ENCODE measurements at regions not wholly inside any gene's neighbourhood (a gene's known extent, or its start where the extent isn't known, plus 50 kb on each side); places are given as distances from the start of the nearest gene placed in this dataset.
A peak's percentile ranks its signal among the peaks of the same experiment; 100 is the strongest.

DNA sequence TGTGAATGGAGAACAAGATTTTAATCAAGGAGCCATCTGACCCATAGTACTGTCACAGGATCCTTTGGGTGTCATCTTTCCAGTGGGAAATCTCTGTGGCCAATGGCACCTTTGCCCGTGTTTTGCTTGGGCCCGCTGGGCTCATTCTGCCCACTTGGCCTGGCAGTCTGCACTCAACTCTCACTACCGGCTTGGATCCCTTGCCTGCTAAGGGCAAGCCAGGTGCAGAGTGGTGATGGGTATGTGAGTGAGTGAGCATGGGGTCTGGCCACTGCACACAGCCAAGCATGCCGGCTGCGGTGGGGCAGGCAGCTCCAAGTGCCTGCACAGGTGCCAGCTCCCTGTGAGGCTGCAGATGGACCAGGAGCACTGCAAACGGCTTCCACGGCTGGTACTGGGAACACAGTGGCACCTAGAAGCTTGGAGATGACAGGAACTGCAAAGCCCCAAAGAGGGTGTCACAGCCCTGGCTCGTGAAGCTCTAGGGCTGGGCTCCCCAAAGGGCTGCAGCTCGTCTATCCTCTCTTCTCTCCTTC, 454.5 kb downstream of the TMA16 start:
- Mint-ChIP-seq H3K27me3 (no peaks in the 10 kb centered on the region), H3K9me3 (no peaks in the 10 kb centered on the region), H3K27ac (no peak overlapping the region), H3K36me3 (no peaks in the 10 kb centered on the region), H3K4me1 (no peaks in the 10 kb centered on the region), H3K4me3 (no peak overlapping the region)
- peak; percentile 9 for ATAC-seq

DNA sequence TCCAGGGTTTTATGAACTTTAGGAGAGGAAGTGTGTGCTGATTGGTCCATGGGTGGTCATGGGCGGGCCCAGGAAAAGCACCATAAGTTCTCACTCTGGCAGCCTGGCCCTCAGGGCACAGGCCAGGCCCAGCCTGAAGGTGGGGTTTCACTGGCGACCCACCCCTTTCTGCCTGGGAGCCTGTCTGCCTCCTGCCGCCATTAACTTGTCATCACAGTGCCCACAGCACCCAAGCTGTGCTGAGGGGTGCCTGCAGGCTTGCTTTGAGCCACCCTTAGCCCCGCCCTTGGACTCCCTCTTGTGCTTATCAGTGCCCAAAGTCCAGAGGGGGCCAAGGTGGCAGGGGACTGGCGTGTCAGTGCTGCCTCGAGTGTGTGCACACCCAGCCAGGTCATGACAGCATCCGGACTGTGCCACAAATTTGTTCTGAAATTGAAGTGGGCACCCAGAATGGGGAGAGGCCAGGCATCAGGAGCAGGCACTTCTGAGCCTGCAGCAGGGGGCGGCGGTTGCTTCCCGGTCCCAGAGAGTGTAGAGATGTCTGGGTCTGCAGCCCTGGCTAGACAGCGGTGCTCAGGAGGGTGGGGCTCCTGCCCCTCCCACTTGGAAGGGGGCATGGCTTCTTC, 455.6 kb downstream of the TMA16 start:
- H3K27ac Mint-ChIP-seq, result no peak overlapping the region
- ATAC-seq, result peak; percentile 49
- H3K4me1 Mint-ChIP-seq, result no peaks in the 10 kb centered on the region
- no peak overlapping the region for H3K4me3 Mint-ChIP-seq
- no peaks in the 10 kb centered on the region for H3K9me3 Mint-ChIP-seq
- no peaks in the 10 kb centered on the region for H3K27me3 Mint-ChIP-seq
- H3K36me3 Mint-ChIP-seq, result no peaks in the 10 kb centered on the region

DNA sequence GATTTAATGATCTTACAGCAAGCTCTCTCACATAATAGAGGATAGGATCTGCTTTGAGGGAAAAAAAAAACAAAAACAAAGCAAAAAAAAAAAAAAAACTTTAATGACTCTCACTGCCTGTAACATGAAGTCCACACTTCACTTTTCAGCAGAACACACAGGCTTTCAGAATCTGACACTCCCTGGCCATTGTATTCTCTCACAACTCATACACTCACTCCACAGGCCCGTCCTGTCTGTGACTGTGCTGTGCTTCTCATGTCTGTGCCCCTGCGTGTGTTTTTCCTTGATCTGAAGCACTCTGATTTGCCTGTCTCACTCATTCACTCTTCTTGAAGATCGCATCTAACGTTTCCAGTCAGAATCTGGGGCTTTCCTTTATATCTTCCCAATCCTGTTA, 460.8 kb downstream of the TMA16 start:
- H3K27ac Mint-ChIP-seq, result no peak overlapping the region
- no peak for ATAC-seq
- no peaks in the 10 kb centered on the region for H3K4me1 Mint-ChIP-seq

DNA sequence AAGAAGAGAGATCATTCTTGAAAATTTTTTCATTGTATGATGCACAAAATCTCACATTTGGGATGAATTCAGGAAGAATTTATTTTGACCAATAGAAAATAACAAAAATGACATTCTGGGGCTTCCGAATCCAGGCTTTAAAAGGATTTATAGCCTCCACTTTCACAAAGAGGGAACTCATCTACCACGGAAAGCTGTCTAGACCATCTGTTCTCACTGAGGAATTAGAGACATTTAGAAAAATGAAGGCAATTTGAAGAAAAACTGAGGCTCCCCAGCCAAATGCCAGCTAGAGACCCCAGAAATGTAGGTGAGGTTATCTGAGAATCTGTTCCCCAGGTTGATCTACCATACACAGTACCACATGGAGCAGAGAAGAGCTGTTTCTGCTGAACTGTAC, 464.3 kb downstream of the TMA16 start:
- Mint-ChIP-seq H3K27me3 (no peaks in the 10 kb centered on the region), H3K9me3 (no peaks in the 10 kb centered on the region), H3K27ac (no peak overlapping the region), H3K36me3 (no peaks in the 10 kb centered on the region), H3K4me1 (no peaks in the 10 kb centered on the region), H3K4me3 (no peak overlapping the region)
- ATAC-seq, result no peak

More for the DNA sequence above, 460.8 kb downstream of the TMA16 start:
- H3K36me3 Mint-ChIP-seq, result no peaks in the 10 kb centered on the region
- no peak overlapping the region for H3K4me3 Mint-ChIP-seq
- H3K27me3 Mint-ChIP-seq, result no peaks in the 10 kb centered on the region
- H3K9me3 Mint-ChIP-seq, result no peaks in the 10 kb centered on the region

DNA sequence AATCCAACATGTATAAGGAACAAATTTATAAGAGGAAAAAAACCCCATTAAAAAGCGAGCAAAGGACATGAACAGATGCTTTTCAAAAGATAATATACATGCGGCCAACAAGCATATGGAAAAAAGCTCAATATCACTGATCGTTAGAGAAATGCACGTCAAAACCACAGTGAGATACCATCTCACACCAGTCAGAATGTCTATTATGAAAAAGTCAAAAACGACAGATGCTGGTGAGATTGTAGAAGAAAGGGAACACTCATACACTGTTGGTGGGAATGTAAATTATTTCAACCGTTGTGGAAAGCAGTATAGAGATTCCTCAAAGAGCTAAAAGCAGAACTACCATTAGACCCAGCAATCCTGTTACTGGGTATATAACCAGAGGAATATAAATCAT, 465.4 kb downstream of the TMA16 start:
- no peak for ATAC-seq
- Mint-ChIP-seq H3K4me3 (no peak overlapping the region), H3K27ac (no peak overlapping the region), H3K27me3 (no peaks in the 10 kb centered on the region), H3K36me3 (no peaks in the 10 kb centered on the region), H3K9me3 (no peaks in the 10 kb centered on the region), H3K4me1 (no peaks in the 10 kb centered on the region)

DNA sequence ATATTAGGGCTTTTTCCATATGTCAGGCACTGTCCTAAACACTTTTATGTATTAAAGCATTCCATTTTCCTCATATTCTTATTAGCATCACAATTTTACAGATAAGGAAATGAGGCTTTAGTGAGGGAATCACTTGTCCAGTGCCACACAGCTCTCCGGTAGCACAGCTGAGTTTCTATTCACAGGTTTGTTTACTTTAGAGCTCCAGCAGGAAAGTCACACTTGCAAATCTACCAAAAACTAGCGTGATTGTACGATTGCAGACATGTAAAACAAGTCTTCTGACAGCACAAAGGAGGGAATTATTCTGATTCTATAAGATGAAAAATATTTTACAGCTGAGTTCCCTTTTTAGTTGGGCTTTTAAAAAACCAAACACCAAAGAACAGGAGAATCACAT, 472.1 kb downstream of the TMA16 start:
- Mint-ChIP-seq H3K9me3 (no peaks in the 10 kb centered on the region), H3K27ac (no peak overlapping the region)
- ATAC-seq, result no peak

DNA sequence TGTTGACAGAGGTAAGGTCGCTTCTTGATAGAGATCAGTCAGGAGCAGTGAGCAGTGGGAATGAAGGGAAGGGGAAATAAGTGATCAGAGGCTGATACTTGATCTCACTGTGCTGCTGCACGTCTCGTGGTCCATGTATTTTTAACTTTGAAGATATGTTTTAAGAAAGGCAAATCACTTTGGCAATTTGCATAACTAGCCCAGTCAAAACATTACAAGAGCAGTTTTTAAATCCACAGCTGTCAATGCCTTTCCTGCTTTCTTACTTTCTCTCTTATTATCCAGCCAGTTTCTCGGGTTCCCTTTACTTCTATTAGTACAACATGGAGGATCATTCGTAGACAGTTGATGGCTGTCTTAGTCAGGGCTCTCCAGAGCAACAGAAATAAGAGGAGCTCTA, 472.8 kb downstream of the TMA16 start:
- no peak overlapping the region for H3K4me3 Mint-ChIP-seq
- no peaks in the 10 kb centered on the region for H3K9me3 Mint-ChIP-seq
- ATAC-seq, result no peak
- H3K36me3 Mint-ChIP-seq, result no peaks in the 10 kb centered on the region
- H3K27me3 Mint-ChIP-seq, result peaks cover 10% of the 10 kb centered on the region
- no peak overlapping the region for H3K27ac Mint-ChIP-seq
- peaks cover 7% of the 10 kb centered on the region for H3K4me1 Mint-ChIP-seq

More for the DNA sequence above, 472.1 kb downstream of the TMA16 start:
- H3K27me3 Mint-ChIP-seq, result peaks cover 7% of the 10 kb centered on the region
- H3K36me3 Mint-ChIP-seq, result no peaks in the 10 kb centered on the region
- no peak overlapping the region for H3K4me3 Mint-ChIP-seq
- peaks cover 7% of the 10 kb centered on the region for H3K4me1 Mint-ChIP-seq

DNA sequence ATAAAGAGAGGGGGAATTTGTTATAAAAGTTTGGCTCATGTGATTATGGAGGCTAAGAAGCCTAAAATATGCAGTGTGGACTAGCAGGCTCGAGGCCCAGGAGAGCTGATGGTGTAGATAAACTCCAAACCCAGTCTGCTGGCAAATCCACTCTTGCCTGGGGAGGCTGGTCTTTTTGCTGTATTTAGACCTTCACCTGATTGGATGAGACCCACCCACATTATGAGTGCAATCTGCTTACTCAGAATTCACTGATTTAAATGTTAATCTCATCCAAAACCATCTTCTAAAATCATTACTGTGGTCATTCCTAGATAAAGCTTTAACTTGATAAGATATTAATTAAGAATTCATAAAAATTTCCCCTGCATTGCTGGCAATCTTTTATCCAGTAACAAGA, 473.2 kb downstream of the TMA16 start:
- H3K4me1 Mint-ChIP-seq, result peaks cover 7% of the 10 kb centered on the region
- ATAC-seq, result no peak

DNA sequence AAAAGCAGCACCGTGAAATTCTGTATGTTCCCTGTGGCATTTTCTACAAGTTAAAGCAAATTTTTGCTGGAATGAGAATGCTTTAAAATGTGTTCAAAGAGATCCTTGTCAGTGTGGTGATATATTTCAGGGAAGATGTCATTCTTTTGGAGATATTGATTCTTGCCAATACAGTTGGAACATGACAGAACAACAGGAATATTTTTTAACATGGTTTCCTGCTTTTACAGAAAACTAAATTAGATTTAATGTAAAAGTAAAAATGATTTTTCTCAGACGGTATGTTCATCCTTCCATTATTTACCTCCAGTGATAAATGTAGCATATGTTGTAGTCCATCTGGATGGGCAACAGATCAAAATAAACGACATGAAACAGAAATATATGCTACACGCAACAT, 474.8 kb downstream of the TMA16 start:
- ATAC-seq, result no peak
- Mint-ChIP-seq H3K4me1 (peaks cover 7% of the 10 kb centered on the region), H3K27me3 (peaks cover 10% of the 10 kb centered on the region), H3K4me3 (no peak overlapping the region), H3K27ac (no peak overlapping the region), H3K36me3 (no peaks in the 10 kb centered on the region), H3K9me3 (no peaks in the 10 kb centered on the region)

More for the DNA sequence above, 473.2 kb downstream of the TMA16 start:
- H3K27ac Mint-ChIP-seq, result no peak overlapping the region
- no peak overlapping the region for H3K4me3 Mint-ChIP-seq
- H3K27me3 Mint-ChIP-seq, result peaks cover 10% of the 10 kb centered on the region
- H3K36me3 Mint-ChIP-seq, result no peaks in the 10 kb centered on the region
- H3K9me3 Mint-ChIP-seq, result no peaks in the 10 kb centered on the region

DNA sequence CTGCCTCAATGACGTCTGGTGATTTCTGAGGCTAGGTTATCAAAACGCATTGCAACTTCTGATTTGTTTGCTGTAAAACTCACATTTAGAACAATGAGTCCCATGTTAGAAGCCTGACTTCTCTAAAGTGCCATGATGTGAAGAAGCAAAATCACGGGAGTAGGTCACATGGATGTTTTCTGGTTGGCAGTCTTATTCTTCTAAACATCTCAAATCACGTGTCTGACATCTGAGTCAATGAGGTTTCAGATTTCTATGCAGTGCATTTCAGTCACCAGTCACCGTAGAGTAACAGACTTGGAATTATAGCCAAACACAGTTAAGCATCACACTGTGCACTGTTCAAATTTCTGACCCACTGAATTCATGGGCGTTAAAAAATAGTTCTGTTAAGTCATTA, 482.1 kb downstream of the TMA16 start:
- H3K36me3 Mint-ChIP-seq, result no peaks in the 10 kb centered on the region

DNA sequence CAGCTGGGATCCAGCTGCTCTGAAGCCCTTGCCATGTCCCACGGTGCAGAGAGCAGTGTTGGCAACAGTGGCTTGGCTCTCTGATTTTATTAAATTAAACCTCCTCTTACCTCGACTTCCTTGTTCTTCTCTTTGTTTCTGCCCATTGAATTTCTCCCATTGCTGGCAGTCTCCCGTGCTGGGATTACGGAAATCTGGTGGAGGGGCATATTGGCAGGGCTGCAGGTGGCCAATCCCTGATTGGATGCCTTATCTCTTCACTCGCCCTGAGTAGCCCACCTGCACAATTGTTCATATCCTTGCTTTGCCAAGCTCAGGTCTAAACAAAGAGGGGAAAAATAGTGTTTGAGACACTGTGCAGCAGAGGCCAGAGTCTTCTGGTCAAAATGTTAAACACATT, 493.9 kb downstream of the TMA16 start:
- Mint-ChIP-seq H3K36me3 (no peaks in the 10 kb centered on the region), H3K4me1 (no peaks in the 10 kb centered on the region), H3K9me3 (no peaks in the 10 kb centered on the region), H3K27ac (no peak overlapping the region), H3K27me3 (no peaks in the 10 kb centered on the region), H3K4me3 (no peak overlapping the region)
- no peak for ATAC-seq

More for the DNA sequence above, 482.1 kb downstream of the TMA16 start:
- Mint-ChIP-seq H3K4me3 (no peak overlapping the region), H3K9me3 (no peaks in the 10 kb centered on the region), H3K4me1 (no peaks in the 10 kb centered on the region), H3K27ac (no peak overlapping the region), H3K27me3 (peaks cover 4% of the 10 kb centered on the region)
- ATAC-seq, result no peak

DNA sequence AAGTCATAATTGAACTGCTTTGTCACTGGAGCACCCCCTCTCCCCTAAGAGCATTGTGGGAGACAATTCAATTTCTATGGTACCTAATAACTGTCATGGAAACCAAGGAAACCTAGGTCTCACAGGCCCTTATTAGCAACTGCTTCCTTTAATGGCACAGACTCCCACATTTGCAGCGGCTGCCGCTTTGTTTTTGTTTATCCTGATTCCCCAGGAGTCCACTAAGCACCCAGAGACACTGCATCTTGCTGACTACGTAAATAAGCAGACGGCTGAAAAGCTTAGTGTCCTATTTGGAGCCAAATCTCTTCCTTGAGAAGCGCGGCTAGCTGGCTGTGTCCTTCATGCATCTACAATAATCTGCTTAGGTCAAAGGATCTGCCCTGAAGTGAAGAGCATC, 494.4 kb downstream of the TMA16 start:
- ATAC-seq, result no peak

DNA sequence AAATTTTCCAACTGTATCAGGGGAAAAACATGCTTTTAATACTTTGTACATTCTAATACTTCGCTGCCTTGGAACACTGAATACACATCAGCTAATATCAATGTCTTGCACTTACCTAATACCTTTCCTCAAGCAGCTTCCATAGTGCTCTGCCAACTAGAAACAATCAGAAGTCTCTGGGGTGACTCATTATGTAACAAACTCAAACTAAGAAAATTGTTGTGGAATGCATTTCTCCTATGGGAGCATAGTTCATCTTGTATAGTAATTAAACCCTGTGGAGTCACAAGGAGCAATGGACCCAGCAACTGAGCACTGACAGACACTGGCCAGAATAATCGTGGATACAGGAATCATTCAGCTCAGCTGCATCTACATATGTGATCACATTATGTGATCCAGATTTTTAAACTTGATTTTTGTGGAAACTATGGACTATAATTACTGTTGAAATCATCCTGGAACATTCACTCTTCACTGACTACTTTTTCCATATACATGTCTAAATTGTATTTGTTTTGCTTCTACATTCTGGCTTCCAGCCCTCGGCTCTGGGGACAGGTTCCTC, 496.9 kb downstream of the TMA16 start:
- Mint-ChIP-seq H3K9me3 (no peaks in the 10 kb centered on the region), H3K27me3 (no peaks in the 10 kb centered on the region)
- ATAC-seq, result no peak

More for the DNA sequence above, 494.4 kb downstream of the TMA16 start:
- no peaks in the 10 kb centered on the region for H3K4me1 Mint-ChIP-seq
- no peak overlapping the region for H3K4me3 Mint-ChIP-seq
- no peaks in the 10 kb centered on the region for H3K36me3 Mint-ChIP-seq
- no peaks in the 10 kb centered on the region for H3K27me3 Mint-ChIP-seq
- H3K27ac Mint-ChIP-seq, result no peak overlapping the region
- no peaks in the 10 kb centered on the region for H3K9me3 Mint-ChIP-seq

DNA sequence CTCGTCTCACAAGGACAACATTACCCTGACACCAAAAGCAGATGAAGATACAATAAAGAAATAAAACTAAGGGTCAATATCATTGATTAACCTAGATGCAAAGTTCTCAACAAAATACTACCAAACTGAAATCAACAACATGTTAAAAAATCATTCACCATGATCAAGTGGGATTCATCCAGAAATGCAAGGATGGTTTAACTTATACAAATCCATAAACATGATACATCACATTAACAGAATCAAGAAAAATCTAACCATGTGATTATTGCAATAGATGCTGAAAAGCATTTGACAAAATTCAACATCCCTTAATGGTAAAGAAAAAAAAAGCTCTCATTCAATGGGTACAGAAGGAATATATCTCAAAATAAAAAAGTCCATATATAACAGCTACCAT, 514.9 kb downstream of the TMA16 start:
- no peaks in the 10 kb centered on the region for H3K27me3 Mint-ChIP-seq
- no peak for ATAC-seq
- no peak overlapping the region for H3K27ac Mint-ChIP-seq
- H3K4me1 Mint-ChIP-seq, result peaks cover 6% of the 10 kb centered on the region
- no peak overlapping the region for H3K4me3 Mint-ChIP-seq
- no peaks in the 10 kb centered on the region for H3K36me3 Mint-ChIP-seq
- H3K9me3 Mint-ChIP-seq, result peaks cover 12% of the 10 kb centered on the region

More for the DNA sequence above, 496.9 kb downstream of the TMA16 start:
- Mint-ChIP-seq H3K27ac (no peak overlapping the region), H3K4me3 (no peak overlapping the region), H3K36me3 (no peaks in the 10 kb centered on the region), H3K4me1 (no peaks in the 10 kb centered on the region)

DNA sequence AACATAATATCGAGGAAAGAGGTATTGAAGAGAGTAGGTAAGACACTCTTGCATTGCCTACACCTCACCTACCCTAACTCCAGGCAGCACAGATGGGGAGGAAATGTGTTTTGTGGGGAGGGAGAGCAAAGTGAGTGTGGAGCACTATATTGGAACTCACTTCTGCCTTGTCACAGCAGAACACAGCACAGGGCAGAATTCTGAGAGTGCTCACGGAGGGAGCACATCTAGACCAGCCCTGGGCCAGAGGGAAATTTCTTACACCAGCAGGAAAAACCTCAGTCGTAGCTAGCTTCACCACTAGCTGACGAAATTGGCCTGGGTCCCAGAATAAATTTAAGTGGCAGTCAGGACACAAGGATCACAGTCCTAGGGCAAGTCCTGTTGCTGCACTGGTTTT, 517.3 kb downstream of the TMA16 start:
- Mint-ChIP-seq H3K4me3 (no peak overlapping the region), H3K4me1 (peaks cover 6% of the 10 kb centered on the region), H3K36me3 (no peaks in the 10 kb centered on the region), H3K9me3 (peaks cover 9% of the 10 kb centered on the region), H3K27ac (no peak overlapping the region), H3K27me3 (no peaks in the 10 kb centered on the region)
- ATAC-seq, result peak; percentile 34

DNA sequence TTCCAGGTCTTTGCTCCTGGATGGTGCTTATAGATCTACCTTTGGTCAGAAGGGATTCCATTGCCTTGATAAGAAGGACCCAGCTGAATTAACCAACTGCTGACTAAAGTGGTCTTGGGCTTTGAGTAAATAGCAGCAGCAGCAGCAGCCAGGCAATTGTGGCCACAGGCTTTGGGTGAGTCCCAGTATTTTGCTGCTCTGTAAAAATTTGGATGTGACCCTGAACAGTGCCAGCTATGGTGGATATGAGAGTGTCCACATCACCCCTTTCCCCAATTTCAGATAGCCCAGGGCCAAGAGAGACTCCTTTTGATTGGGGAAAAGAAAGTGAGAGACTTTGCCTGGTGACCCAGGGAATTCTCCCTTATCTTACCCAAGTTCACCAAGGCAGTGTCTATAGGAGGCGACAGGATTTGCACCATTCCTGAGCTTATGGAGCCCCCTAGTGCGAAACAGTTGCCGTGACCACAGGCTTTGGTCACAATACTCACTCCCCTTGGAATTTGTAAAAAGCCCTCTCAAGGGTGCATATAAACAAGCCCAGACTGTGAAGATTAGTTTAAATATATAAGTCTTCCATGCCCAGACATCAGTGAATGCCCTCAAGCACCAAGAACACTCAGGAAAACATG, 518.0 kb downstream of the TMA16 start:
- Mint-ChIP-seq H3K27me3 (no peaks in the 10 kb centered on the region), H3K4me1 (peaks cover 6% of the 10 kb centered on the region), H3K36me3 (no peaks in the 10 kb centered on the region), H3K27ac (no peak overlapping the region), H3K4me3 (no peak overlapping the region), H3K9me3 (peaks cover 9% of the 10 kb centered on the region)
- peak; percentile 76 for ATAC-seq

Data from stimulated activated memory B cell treated with anti-CD40 and anti-IgM and Interleukin-4, amounts not matched to agents 10 μg/mL and 1 μg/mL and 100 μg/mL, for 72 hours (primary cell).